Hepatocyte (in vitro differentiated cells): ENCODE measurements at regions not wholly inside any gene's neighbourhood (a gene's known extent, or its start where the extent isn't known, plus 50 kb on each side); places are given as distances from the start of the nearest gene placed in this dataset.

Source experiments
- DNase-seq: peaks from one replicate; pipeline ENCODE4 v3.0.0-alpha.2; 2016; ENCODE audit warnings: low spot score
- H2AFZ ChIP-seq: fragments of 200-600 bp; sonication (generic); 2 replicates; pipeline ENCODE4 v1.6.0; 2016; ENCODE audit warnings: antibody characterized with exemption, mild to moderate bottlenecking
- H3K27ac ChIP-seq: fragments of 200-600 bp; sonication (generic); 2 replicates; pipeline ENCODE4 v1.5.1; 2016; ENCODE audit warnings: mild to moderate bottlenecking
- H3K27me3 ChIP-seq: fragments of 200-600 bp; sonication (generic); 2 replicates; pipeline ENCODE4 v1.6.1; 2016
- H3K36me3 ChIP-seq: fragments of 200-600 bp; sonication (generic); replicated peaks from 2 replicates; pipeline ENCODE4 v1.5.1; 2016; ENCODE audit warnings: low read depth; ENCODE audit not compliant: insufficient read depth
- H3K4me1 ChIP-seq: fragments of 200-600 bp; sonication (generic); 2 replicates; pipeline ENCODE4 v1.5.1; 2016; ENCODE audit warnings: mild to moderate bottlenecking, moderate library complexity; ENCODE audit not compliant: insufficient read depth
- H3K4me2 ChIP-seq: fragments of 200-600 bp; sonication (generic); 2 replicates; pipeline ENCODE4 v1.6.0; 2016
- H3K4me3 ChIP-seq: fragments of 200-600 bp; sonication (generic); 2 replicates; pipeline ENCODE4 v1.5.1; 2016; ENCODE audit warnings: mild to moderate bottlenecking
- H3K79me2 ChIP-seq: fragments of 200-600 bp; sonication (generic); 2 replicates; pipeline ENCODE4 v1.6.0; 2017; ENCODE audit warnings: mild to moderate bottlenecking
- H3K9me2 ChIP-seq: fragments of 200-600 bp; sonication (generic); replicated peaks from 2 replicates; pipeline ENCODE4 v1.6.0; 2017; ENCODE audit warnings: mild to moderate bottlenecking; ENCODE audit not compliant: insufficient read depth
- H3K9me3 ChIP-seq: fragments of 200-600 bp; sonication (generic); 2 replicates; pipeline ENCODE4 v1.5.1; 2016; ENCODE audit warnings: low read depth, mild to moderate bottlenecking
- H4K20me1 ChIP-seq: fragments of 200-600 bp; sonication (generic); 2 replicates; pipeline ENCODE4 v1.6.0; 2016; ENCODE audit warnings: mild to moderate bottlenecking; ENCODE audit not compliant: insufficient read depth, poor library complexity, severe bottlenecking
- EZH2 ChIP-seq: fragments of 200-600 bp; sonication (generic); IDR thresholded peaks from 2 replicates; pipeline ENCODE4 v1.6.1; 2016; ENCODE audit warnings: antibody characterized with exemption, mild to moderate bottlenecking, borderline replicate concordance
- EZH2phosphoT487 ChIP-seq: fragments of 200-600 bp; sonication (generic); IDR thresholded peaks from one replicate; pipeline ENCODE4 v1.6.1; 2018; ENCODE audit warnings: antibody characterized with exemption, mild to moderate bottlenecking, low read depth, moderate library complexity; ENCODE audit not compliant: unreplicated experiment, severe bottlenecking
- WGBS: methylation state at CpG from one replicate; pipeline ENCODE4 v1.1.6; 2016; ENCODE audit warnings: low lambda C conversion rate; ENCODE audit errors: missing lambda C conversion rate; 5-methylcytosine and 5-hydroxymethylcytosine counted together
- TF ChIP-seq, protein P1 (sequence below): fragments of 200-600 bp; sonication (generic); IDR thresholded peaks from 2 replicates; pipeline ENCODE4 v1.5.1; 2016; ENCODE audit warnings: antibody characterized with exemption, mild to moderate bottlenecking; ENCODE audit not compliant: poor library complexity

DNA sequence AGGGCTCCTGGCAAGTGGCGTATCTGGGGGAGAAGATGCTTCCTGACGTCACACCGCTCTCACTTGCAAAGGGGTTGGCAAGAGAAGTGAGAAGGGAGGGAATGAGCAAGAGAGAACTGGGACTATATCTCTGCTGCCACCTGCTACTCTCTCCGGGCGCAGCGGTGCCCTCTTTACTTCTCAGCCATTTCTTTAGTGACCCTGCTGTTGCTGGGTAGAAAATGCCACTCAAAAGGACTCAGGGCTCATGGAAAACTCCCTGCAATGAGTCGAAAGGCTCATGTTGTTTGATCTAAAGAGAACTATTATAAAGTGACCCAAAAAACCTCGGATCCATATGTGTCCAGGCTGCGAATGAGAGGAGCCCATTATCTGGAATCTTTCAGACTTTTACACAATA, 401.8 kb downstream of the SAMD5 start:
- no peak for DNase-seq
- TF ChIP-seq EZH2 (no peak), EZH2phosphoT487 (no peak)
- TF ChIP-seq, protein P1, sequence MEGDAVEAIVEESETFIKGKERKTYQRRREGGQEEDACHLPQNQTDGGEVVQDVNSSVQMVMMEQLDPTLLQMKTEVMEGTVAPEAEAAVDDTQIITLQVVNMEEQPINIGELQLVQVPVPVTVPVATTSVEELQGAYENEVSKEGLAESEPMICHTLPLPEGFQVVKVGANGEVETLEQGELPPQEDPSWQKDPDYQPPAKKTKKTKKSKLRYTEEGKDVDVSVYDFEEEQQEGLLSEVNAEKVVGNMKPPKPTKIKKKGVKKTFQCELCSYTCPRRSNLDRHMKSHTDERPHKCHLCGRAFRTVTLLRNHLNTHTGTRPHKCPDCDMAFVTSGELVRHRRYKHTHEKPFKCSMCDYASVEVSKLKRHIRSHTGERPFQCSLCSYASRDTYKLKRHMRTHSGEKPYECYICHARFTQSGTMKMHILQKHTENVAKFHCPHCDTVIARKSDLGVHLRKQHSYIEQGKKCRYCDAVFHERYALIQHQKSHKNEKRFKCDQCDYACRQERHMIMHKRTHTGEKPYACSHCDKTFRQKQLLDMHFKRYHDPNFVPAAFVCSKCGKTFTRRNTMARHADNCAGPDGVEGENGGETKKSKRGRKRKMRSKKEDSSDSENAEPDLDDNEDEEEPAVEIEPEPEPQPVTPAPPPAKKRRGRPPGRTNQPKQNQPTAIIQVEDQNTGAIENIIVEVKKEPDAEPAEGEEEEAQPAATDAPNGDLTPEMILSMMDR, result no peak
- no peaks in the 10 kb centered on the region for H3K79me2 ChIP-seq
- no peaks in the 10 kb centered on the region for H3K4me1 ChIP-seq
- no peak overlapping the region for H2AFZ ChIP-seq
- no peak overlapping the region for H3K27ac ChIP-seq
- H3K4me3 ChIP-seq, result no peak overlapping the region
- no peaks in the 10 kb centered on the region for H3K27me3 ChIP-seq
- no peaks in the 10 kb centered on the region for H3K9me3 ChIP-seq
- H4K20me1 ChIP-seq, result no peaks in the 10 kb centered on the region
- no peaks in the 10 kb centered on the region for H3K36me3 ChIP-seq
- no peak overlapping the region for H3K4me2 ChIP-seq
- WGBS, result 94% methylated on average over 9 of the region's 9 CpGs
- no peaks in the 10 kb centered on the region for H3K9me2 ChIP-seq

DNA sequence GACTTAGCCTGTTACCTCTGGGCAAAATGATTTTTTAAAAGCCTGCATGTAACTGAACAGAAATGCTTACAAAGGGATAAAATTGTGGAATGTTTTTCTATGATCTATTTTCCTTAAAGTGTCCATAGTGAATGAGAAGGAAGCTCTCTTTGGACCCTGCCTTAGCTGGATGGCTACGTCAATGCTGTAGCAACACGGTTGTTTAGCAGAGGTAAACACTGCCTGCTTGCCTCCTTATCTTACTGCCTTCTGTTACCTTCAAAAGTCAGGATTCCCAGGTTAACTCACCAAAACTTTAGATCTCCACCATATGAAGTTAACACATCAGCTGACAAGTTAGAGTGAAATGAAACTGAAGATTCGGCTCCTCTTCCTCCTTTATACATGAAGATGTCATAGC, 402.6 kb downstream of the SAMD5 start:
- no peaks in the 10 kb centered on the region for H3K4me1 ChIP-seq
- H2AFZ ChIP-seq, result no peak overlapping the region
- no peaks in the 10 kb centered on the region for H4K20me1 ChIP-seq
- no peak overlapping the region for H3K4me3 ChIP-seq
- H3K27ac ChIP-seq, result no peak overlapping the region
- 87% methylated on average over 3 of the region's 3 CpGs for WGBS
- H3K36me3 ChIP-seq, result no peaks in the 10 kb centered on the region
- no peak overlapping the region for H3K4me2 ChIP-seq
- no peaks in the 10 kb centered on the region for H3K27me3 ChIP-seq
- H3K79me2 ChIP-seq, result no peaks in the 10 kb centered on the region
- no peak for DNase-seq
- no peaks in the 10 kb centered on the region for H3K9me2 ChIP-seq
- TF ChIP-seq, protein P1, result no peak
- TF ChIP-seq EZH2phosphoT487, result no peak
- no peak for TF ChIP-seq EZH2
- H3K9me3 ChIP-seq, result no peaks in the 10 kb centered on the region

DNA sequence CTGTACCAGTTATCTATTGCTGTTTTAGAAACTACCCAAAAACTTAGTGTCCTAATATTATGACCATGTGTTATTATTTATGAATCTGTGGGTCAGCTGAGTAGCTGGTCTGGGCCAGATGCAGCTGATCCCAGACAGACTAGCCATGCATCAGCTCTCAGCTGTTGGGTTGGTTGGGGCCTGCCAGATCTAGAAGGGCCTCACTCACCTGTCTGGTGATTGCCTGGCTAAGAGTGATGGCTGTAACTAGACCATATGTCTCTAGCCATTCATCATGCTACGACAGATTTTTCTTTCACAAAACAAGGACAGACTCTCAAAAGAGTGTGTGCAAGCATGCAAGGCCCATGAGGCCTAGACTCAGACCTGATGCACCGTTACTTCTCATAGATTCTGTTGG, 403.2 kb downstream of the SAMD5 start:
- Histone ChIP-seq H3K27me3 (no peaks in the 10 kb centered on the region), H3K79me2 (no peaks in the 10 kb centered on the region), H2AFZ (no peak overlapping the region), H3K4me1 (no peaks in the 10 kb centered on the region), H3K36me3 (no peaks in the 10 kb centered on the region), H3K27ac (no peak overlapping the region), H3K4me2 (no peak overlapping the region), H3K9me3 (no peaks in the 10 kb centered on the region), H3K4me3 (no peak overlapping the region), H3K9me2 (no peaks in the 10 kb centered on the region), H4K20me1 (no peaks in the 10 kb centered on the region)
- TF ChIP-seq, protein P1, result no peak
- TF ChIP-seq EZH2phosphoT487 (no peak), EZH2 (no peak)
- 96% methylated on average over 2 of the region's 2 CpGs for WGBS
- DNase-seq, result no peak

DNA sequence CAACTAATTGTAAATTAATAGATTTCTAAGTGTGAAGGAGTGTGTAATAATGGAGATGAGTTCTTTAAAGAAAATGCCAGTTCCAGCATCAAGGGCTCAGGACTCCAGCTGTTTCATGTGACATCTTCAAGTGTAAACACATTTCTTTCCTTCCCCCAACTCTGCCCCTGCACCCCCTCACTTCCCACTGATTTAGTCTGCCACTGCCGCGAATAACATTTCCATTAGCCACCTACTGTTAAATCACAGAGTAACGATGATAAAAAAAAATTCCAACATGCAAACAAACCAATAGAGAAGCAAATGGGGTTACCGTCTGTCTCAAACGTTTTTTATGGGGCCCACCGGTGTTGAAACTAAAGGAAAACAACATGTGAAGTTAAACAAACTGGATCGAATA, 414.3 kb downstream of the SAMD5 start:
- H3K27ac ChIP-seq, result no peak overlapping the region
- no peaks in the 10 kb centered on the region for H3K4me1 ChIP-seq
- no peak overlapping the region for H2AFZ ChIP-seq
- H4K20me1 ChIP-seq, result no peaks in the 10 kb centered on the region
- H3K9me2 ChIP-seq, result no peaks in the 10 kb centered on the region
- no peaks in the 10 kb centered on the region for H3K27me3 ChIP-seq
- WGBS, result 44% methylated on average over 7 of the region's 7 CpGs
- H3K4me2 ChIP-seq, result no peak overlapping the region
- H3K4me3 ChIP-seq, result no peak overlapping the region
- H3K9me3 ChIP-seq, result no peaks in the 10 kb centered on the region
- H3K36me3 ChIP-seq, result no peaks in the 10 kb centered on the region
- no peaks in the 10 kb centered on the region for H3K79me2 ChIP-seq
- TF ChIP-seq, protein P1, result no peak
- TF ChIP-seq EZH2phosphoT487, result no peak
- no peak for TF ChIP-seq EZH2
- no peak for DNase-seq
